Left renal pelvis (tissue), 4 donors: ENCODE measurements at regions not wholly inside any gene's neighbourhood (a gene's known extent, or its start where the extent isn't known, plus 50 kb on each side); places are given as distances from the start of the nearest gene placed in this dataset.
"Not testable (repeated sequence)": the region's sequence is repeated elsewhere in the genome, so short reads cannot be mapped to it uniquely, and the experiment has no call there.

ENCODE experiments used
- DNase-seq, 4 donors: peaks; one replicate each; pipeline ENCODE4 v3.0.0-alpha.2; 2013; ENCODE audit warnings: low read depth in 4 of 4, low spot score in 3 of 4

DNA sequence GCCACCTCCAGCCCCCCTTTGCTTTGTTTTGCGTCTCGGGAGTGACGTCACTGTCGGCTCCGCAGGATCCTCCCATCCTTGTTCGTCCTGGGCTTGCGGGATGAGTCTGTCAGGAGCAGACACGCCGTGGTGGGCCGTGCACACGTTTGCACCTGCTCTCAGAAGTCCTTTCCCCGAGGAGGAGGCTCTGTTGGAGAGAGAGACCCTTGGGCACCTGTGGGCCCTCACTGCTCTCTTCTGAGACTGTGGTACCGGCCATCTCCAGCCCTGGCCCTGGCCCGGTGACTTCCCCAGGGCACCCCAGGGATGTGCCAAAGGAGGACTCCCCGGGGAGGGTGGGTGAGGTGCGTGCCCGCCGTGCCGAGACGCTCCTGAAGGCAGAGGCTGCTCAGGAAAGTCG is 76.1 kb upstream of the PPP2R3B start:
- no peak for DNase-seq

DNA sequence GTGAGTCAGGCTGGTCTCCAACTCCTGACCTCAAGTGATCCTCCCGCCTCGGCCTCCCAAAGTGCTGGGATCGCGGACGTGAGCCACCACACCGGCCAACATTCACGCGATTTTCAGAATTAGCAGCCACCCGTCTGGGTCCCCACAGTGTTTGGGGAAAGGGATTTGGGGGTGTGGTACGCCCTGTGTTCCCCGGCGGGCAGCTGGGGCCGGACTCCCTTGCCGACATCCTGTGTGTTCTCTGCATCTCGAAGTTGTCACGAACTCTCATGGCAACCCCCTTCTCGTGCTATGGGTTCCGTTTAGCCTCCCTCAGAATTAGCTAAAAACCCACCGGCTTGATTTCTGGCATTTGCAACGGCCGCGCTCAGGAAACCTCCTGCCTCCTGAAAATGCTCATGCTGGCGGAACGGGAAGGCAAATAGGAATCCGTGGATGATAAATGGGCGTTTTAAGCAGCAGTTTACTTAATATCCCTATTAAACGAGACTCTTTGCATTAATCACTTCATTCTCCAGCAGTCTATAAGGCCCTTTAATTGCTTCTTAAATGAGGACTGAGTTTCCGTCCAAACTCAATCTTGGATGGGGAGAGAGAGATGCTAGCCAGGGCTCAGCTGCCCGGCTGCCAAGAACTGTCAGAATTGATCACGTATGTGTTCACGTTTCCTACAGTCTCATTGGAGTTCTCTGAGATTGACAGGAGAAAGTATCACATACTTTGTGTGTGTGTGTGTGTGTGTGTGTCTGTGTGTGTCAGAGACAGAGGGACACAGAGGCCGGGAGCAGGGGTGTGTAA is 78.9 kb upstream of the PPP2R3B start:
- no peak for DNase-seq

DNA sequence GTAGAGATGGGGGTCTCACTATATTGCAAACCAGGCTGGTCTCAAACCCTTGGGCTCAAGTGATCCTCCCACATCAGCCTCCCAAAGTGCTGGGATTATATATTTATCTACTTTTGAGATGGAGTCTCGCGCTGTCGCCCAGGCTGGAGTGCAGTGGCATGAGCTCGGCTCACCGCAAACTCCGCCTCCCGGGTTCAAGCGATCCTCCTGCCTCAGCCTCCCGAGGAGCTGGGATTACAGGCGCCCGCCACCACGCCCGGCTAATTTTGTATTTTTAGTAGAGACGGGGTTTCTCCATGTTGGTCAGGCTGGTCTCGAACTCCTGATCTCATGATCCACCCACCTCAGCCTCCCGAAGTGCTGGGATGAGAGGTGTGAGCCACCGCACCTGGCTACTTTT is 80.1 kb upstream of the PPP2R3B start:
- DNase-seq = not testable (repeated sequence)

DNA sequence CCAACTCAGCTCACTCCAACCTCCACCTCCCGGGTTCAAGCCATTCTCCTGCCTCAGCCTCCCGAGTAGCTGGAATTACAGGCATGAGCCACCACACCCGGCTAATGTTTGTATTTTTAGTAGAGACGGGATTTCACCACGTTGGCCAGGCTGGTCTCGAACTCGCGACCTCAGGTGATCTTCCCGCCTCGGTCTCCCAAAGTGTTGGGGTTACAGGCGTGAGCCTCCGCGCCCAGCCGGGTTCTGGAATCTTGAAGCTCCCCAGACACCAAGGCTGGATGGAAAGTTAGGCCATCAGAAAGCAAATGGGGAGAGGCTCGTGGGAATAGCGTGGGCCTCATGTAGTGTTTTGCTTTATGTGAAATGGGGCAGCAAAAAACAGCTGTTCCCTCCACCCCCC is 81.0 kb upstream of the PPP2R3B start:
- DNase-seq = not testable (repeated sequence)

DNA sequence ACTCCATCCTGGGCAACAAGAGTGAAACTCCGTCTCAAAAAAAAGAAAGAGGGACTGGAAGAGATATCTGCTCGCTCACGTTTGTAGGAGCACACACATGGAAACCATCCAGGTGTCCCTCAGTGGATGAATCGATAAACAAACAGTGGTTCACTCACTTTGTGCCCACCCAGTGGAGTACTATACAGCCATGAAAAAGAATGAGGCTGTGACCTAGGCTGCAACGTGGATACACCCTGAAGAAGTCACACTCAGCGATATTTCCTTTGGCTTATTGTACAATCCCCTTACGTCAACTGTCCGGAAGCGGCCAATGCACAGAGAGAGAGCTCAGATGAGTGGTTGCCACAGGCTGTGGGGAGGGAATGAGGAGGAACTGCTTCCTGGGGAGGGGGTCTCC is 82.3 kb upstream of the PPP2R3B start:
- no peak for DNase-seq

GRCh38 chrX:470686-471085 is 84.0 kb upstream of the PPP2R3B start:
- DNase-seq = no peak

- no peak for DNase-seq
Measured at GRCh38 chrX:471281-471680, 84.6 kb upstream of the PPP2R3B start.

GRCh38 chrX:472275-472674 is 85.6 kb upstream of the PPP2R3B start:
- not testable (repeated sequence) for DNase-seq

DNA sequence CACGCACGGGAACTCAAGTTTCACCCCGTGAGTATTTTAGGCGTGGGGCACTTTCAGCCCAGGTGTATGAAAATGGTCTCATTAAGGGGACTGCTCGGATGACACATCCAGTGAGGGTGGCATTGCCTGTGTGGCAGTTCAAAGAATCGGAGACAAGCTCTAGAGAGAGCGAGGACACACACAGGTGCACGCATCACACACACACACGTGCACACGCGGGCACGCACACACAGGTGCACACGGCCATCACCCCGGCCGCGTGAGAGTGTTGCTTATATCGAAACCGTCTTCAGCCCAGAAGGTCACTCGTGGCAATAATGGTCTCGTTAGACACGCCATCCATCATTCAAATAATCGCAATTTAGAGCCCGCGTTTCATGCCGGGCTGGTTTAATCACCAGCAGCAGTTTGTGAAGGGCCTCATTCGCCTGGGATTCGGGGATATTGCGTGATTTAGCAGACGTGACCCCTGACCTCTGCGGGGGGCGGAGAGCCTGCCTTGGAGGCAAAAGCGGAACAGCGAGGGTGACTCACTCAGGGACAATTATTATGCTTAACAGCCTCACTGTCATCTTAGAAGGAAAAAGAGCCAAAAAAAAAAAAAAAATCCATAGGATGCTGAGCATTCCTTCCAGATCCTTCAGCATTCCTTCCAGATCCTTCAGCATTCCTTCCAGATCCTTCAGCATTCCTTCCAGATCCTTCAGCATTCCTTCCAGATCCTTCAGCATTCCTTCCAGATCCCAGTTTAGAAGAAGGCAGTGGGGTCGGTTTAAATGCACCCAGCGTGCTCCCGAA is 89.4 kb upstream of the PPP2R3B start:
- DNase-seq = no peak

GRCh38 chrX:476724-477075 is 90.0 kb upstream of the PPP2R3B start:
- no peak for DNase-seq

DNA sequence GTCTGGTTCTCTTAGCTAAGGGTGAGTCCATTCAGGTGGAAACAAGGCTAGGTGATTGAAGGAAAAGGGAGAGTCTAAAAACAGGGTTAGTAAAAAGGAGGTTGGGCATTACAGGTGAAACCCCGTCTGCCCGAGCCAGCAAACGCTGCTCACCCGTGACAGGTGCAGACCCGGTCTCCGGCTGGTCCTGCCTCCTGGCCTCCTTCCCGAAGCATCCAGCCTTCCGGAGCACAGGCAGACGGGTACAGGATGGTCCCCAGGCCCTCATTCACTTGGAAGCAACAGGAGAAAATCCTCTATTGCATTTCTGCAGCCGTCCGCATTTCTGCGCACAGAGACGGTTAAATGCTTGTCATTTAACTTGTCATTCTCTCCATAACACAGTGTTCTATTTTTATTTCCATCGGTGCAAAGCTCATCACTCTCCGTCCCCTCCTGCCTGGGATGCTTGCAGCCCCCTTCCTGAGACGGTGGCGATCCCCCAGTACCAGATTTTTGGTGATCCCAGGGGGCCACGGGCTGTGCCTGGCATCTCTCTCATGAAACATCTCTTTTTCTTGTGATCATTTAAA is 90.8 kb upstream of the PPP2R3B start:
- no peak for DNase-seq

- no peak for DNase-seq
Measured at GRCh38 chrX:479273-479981, 92.7 kb upstream of the PPP2R3B start.

DNA sequence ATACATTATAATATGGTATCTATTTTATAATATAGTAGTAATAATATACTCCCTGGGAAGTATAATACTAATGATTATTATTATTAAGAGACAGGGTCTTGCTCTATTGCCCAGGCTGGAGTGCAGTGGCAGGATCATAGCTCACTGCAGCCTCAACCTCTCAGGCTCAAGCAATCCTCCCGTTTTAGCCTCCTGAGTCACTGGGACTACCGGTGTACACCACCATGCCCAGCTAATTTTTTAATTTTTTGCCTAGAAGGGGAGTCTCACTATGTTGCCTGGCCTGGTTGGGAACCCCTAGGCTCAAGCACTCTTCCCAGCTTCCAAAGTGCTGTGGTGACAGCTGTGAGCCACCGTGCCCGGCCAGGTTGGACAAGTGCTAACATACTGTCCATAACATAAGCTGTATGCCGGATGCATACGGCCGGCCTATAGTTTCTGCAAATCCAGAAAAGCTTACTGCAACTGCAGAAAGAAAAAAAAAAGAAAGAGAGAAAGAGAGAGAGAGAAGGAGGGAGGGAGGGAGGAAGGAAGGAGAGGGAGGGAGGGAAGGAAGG is 94.2 kb upstream of the PPP2R3B start:
- no peak for DNase-seq

DNA sequence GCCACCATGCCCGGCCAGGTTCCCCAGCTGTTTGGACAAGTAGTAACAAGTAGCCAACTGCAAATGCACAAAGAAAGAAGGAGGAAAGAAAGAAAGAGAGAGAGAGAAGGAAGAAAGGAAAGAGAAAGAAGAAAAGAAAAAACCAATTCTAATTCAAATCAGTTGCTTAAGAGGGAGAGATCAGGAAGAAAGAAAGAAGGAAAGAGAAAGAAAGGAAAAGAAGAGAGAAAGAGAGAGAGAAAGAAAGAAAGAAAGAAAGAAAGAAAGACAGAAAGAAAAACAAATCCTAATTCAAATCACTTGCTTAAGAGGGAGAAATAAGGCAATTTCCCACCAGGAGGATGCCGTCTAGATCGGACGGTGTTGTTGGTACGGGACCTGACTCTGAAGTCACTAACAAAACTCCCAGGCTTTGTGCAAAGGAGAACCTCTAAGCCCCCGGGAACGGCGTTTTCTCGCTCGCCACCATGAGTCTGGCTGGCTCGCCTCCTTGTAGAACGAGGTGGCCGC is 95.5 kb upstream of the PPP2R3B start:
- DNase-seq = no peak

GRCh38 chrX:482702-483203 is 96.0 kb upstream of the PPP2R3B start:
- DNase-seq = no peak

DNA sequence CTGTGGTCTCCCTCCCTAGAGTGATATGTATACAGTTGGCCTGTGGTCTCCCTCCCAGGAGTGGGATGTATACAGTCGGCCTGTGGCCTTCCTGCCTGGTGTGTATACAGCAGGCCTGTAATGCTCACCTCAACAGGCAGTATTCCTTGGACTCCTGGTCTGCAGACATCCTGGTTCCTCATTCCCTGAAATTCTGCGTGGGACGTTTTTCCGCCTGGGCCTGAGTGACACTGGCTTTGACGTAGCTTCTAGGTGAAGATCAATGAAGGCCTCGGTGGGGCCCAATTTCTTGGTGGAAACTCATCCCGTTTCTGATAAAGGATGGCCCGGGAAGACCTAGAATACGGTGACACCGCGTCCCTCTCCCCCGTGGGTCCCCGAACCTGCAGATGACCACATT is 98.7 kb upstream of the PPP2R3B start:
- DNase-seq = no peak

- DNase-seq = no peak
Measured at GRCh38 chrX:486325-486724, 99.6 kb upstream of the PPP2R3B start.

GRCh38 chrX:487836-488235 is 101.1 kb upstream of the PPP2R3B start:
- DNase-seq = no peak

DNA sequence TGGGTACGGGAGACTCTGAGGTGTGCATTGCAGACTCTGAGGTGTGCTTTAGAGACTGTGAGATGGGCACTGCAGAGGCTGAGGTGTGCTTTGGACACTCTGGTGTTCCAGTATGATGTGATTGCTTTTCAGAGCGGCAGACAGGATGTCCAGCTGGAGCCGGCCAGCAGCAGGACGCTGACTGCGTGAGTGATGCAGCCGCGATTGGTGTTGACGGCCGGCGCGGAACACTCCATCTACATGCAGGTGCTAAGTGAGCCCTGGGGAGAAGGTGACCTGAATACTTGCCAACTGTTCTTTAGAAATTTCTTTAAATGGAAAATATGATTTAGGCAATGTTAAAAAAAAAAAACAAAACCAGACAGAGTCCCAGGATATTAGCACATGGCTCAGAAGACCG is 103.1 kb upstream of the PPP2R3B start:
- no peak for DNase-seq

- no peak for DNase-seq
Measured at GRCh38 chrX:497186-498014, 110.7 kb upstream of the PPP2R3B start.
